IMR-90 (cell line): ENCODE measurements at regions not wholly inside any gene's neighbourhood (a gene's known extent, or its start where the extent isn't known, plus 50 kb on each side); places are given as distances from the start of the nearest gene placed in this dataset.

Source experiments
- CTCF ChIP-seq: conservative IDR thresholded peaks from 2 replicates; pipeline ENCODE4 v1.5.1; 2012; ENCODE audit warnings: mild to moderate bottlenecking, low read depth, low read length, improper control_type of control experiment
- RFX5 ChIP-seq: IDR thresholded peaks from 2 replicates; pipeline ENCODE4 v1.8.0; 2012; ENCODE audit warnings: low read depth, mild to moderate bottlenecking, low read length, moderate library complexity

DNA sequence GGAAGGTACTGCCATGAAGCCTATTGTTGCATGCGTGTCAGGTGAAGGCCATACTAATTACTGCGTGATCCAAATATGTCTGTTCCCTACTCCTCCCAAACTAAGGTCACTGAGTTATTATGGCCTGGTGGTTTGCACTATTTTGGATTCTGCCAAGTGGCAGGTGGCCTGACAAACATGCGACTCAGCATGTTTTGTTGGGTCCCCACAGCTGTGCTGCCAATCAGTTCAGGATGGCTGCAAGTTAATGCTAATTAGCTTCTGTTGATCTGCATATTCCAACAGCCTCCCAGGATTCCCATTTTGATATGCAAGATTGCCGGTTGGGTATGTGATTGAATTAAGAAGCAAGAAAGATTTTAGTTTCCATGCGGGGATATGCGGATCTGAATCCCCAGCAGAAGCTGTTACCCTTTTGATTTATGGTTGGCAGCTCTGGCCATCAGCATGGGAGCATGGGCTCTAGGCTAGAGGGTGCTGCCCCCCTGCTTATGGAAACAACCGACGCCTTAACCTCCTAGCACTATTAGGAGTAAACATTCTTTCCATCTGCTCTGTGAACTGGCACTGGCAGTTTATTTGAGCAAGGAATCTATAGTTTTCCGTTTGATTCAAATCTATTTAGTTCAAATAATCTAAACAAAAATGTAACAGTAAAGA, 429.8 kb upstream of the C1orf87 start:
- TF ChIP-seq CTCF, result no peak
- no peak for TF ChIP-seq RFX5
